Muscle layer of duodenum (tissue), 2 donors: ENCODE measurements at regions not wholly inside any gene's neighbourhood (a gene's known extent, or its start where the extent isn't known, plus 50 kb on each side); places are given as distances from the start of the nearest gene placed in this dataset.

Source experiments
- H3K27ac ChIP-seq: one replicate; pipeline ENCODE4 v1.7.0; 2013; ENCODE audit warnings: mild to moderate bottlenecking, low read length
- H3K27me3 ChIP-seq: one replicate; pipeline ENCODE4 v1.7.0; 2013; ENCODE audit warnings: low read depth, mild to moderate bottlenecking, control low read depth, low read length
- H3K36me3 ChIP-seq, 2 donors: one replicate each; pipeline ENCODE4 v1.7.0; 2013; ENCODE audit warnings: low read length in 2 of 2, control low read depth in 1 of 2, mild to moderate bottlenecking in 1 of 2; ENCODE audit not compliant: insufficient read depth in 2 of 2, control insufficient read depth in 1 of 2
- H3K4me1 ChIP-seq, 2 donors: one replicate each; pipeline ENCODE4 v1.7.0; 2013; ENCODE audit warnings: low read length in 2 of 2, mild to moderate bottlenecking in 2 of 2, control low read depth in 1 of 2, moderate library complexity in 1 of 2; ENCODE audit not compliant: insufficient read depth in 2 of 2, control insufficient read depth in 1 of 2
- H3K4me3 ChIP-seq, 2 donors: one replicate each; pipeline ENCODE4 v1.7.0; 2013; ENCODE audit warnings: low read length in 2 of 2, low read depth in 1 of 2, mild to moderate bottlenecking in 1 of 2
- H3K9me3 ChIP-seq, 2 donors: one replicate each; pipeline ENCODE4 v1.7.0; 2013; ENCODE audit warnings: low read length in 2 of 2, control low read depth in 1 of 2, mild to moderate bottlenecking in 1 of 2; ENCODE audit not compliant: control insufficient read depth in 1 of 2
- donor health status: healthy.

DNA sequence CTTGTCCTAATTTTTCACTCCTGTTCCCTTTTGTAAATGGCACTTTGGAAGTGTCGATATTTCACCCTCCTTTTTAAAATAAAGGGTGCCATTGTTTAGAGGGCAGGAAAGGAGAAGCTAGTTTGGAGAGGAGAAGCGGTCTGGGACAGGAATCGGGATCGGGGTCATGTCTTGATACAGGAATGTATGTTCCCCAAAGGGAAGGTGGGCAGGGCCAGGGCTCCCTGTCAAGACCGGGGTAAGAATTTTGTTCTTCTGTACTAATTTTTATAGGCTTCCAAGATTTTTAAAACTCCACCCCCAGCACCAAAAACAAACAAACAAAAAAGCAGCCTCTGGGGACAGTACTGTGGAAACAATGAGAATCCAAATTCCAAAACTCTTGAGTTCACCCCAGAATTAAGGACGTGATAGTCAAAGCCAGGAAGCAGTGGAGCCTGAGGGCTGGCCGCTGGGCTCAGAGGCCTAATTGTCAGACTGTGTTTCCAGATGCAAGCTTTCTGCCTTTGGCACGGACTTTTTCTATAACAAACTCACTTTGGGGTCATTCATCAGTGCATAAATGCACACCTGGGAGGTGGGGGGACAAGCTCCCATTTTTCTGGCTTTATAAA lies 250.4 kb upstream of the SIX2 start:
- H3K27ac ChIP-seq: no peak overlapping the region
- no peak overlapping the region for H3K4me3 ChIP-seq
- H3K36me3 ChIP-seq: no peaks in the 10 kb centered on the region
- no peaks in the 10 kb centered on the region for H3K9me3 ChIP-seq
- no peaks in the 10 kb centered on the region for H3K27me3 ChIP-seq
- H3K4me1 ChIP-seq: peaks cover 0 to 11% of the 10 kb centered on the region in 2 donors

DNA sequence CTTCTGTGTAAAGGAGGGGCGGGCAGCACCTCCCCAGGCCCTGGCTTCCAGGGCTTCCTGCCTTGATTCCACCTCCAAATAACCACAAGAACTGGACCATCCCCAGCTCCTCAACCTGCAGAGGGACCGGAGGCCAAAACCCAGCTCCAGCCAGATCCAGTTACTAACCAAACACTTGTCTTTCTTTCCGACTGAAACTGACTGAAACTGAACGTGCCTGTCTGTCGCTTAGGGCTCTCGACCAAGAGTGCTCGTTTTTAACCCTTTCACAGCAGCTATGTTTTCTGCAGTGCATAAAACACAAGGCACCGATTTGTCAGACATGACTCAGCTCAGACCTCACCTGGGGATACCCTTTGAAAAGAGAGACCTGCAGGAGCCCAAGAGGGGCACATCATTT lies 249.9 kb upstream of the SIX2 start:
- Histone ChIP-seq H3K36me3 (no peaks in the 10 kb centered on the region), H3K27me3 (no peaks in the 10 kb centered on the region), H3K27ac (no peak overlapping the region), H3K4me3 (no peak overlapping the region), H3K9me3 (no peaks in the 10 kb centered on the region), H3K4me1 (peaks cover 0 to 11% of the 10 kb centered on the region in 2 donors)

DNA sequence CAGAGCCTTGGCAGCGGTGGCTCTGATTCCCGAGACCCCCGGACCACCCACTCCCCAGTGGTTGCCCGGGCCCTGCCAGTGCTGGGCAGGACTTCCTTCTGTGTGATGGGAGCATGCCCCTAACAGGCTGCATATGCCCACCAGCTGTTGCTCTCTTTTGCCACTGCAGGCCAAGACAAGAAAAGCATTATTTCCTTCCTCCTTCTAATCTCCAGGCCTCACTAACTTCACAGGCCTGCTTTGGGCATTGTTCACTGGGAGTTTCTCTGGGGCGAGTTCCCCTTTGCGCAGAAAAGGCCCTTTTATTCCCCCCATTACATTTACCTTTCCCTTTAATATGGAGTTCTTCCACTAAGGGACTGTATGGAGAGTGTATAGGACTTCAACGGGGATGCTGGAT lies 249.1 kb upstream of the SIX2 start:
- Histone ChIP-seq H3K36me3 (no peaks in the 10 kb centered on the region), H3K4me1 (peaks cover 0 to 11% of the 10 kb centered on the region in 2 donors), H3K27me3 (no peaks in the 10 kb centered on the region), H3K4me3 (no peak overlapping the region), H3K27ac (no peak overlapping the region), H3K9me3 (no peaks in the 10 kb centered on the region)

DNA sequence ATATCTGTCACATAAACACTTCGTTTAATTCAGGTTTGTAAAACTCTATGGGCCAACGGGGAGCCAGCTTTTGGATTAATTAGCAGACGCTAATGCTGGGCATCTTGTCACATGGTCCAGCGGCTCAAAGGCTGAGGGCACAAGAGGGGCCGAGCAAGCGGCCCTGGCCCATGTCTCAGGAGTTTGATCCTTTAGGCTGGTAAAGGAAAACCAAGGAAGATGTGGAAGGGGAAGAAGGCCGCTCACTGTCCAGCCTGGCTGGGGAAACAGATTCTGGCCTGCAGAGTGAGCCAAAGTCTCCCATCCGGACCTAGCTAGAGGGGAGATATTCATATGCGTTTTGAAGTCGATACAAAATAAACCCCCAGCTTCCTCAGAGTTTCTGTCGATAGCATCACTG lies 248.6 kb upstream of the SIX2 start:
- Histone ChIP-seq H3K27ac (no peak overlapping the region), H3K4me1 (peaks cover 0 to 11% of the 10 kb centered on the region in 2 donors), H3K4me3 (no peak overlapping the region), H3K9me3 (no peaks in the 10 kb centered on the region), H3K27me3 (no peaks in the 10 kb centered on the region), H3K36me3 (no peaks in the 10 kb centered on the region)

DNA sequence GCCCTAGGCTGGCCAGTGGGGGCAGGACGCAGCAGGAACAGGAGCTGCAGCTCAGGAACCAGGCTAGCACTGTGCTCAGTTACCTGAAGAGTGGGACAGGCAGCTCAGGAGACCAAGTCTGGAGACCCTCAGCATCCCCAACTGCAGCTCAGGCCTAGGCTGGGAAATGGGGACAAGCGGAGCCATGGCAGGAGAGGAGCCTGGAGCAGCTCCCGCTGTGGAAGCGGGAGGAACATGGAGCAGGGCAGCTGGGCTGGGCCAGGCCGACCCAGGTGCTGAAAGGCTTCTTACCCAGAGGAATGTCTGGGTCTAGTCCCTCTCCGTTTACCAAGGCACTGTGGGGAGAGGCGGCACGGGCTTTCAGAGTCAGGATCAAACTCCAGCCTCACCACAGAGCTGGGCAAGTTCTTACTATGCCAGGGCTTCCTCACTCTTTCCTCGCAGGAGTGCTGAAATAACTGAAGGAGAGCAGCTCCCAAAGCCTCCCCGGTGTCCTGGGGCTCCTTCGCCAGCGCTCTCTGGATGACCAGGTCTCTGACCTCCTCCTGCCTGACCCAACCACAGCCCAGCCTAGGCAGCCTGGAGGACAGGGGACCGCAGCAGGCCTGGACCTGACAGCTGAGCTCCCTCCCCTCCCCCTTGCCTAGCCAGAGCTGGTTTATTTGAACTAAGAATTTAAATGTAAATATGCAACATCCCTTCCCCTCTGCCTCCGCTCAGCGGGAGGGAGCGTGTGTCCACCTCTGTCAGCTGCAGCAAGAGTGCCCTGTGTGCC lies 247.8 kb upstream of the SIX2 start:
- no peaks in the 10 kb centered on the region for H3K27me3 ChIP-seq
- peaks cover 0 to 11% of the 10 kb centered on the region in 2 donors for H3K4me1 ChIP-seq
- no peaks in the 10 kb centered on the region for H3K36me3 ChIP-seq
- no peaks in the 10 kb centered on the region for H3K9me3 ChIP-seq
- H3K27ac ChIP-seq: no peak overlapping the region
- no peak overlapping the region for H3K4me3 ChIP-seq

DNA sequence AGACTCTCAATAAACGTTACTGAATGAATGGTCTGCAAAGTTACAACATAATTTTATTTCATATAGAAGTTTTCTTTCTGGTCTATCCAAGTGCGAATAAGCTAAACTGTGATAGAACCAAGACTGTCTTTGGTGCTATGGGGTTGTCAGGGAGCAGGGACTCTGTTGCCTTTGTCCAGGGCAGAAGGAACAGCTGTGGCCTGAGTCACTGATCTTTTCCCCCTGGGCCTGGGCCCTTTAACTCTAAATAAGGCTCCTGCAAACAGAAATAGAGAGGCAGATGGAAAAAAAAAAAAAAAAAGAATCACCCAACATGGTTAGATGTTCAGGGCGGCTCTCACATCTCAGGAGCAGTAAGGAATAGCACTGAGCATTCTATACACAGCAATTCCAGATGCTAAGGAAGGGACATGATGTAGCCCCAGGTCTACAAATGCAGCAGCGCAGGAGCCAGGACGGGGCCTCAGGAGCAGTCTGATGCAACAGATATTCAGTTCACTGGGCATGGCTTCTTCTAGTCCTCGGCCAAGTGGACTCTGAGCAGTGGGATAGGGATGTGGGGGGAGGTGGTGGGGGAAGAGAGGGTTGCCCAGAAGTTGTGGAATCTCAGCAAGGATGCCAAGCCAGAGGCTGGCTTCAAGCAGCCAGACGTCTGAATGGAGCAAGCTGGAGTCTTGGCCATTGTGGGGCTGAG lies 247.1 kb upstream of the SIX2 start:
- no peak overlapping the region for H3K27ac ChIP-seq
- no peaks in the 10 kb centered on the region for H3K27me3 ChIP-seq
- no peaks in the 10 kb centered on the region for H3K36me3 ChIP-seq
- H3K4me3 ChIP-seq: no peak overlapping the region
- H3K4me1 ChIP-seq: peaks cover 0 to 11% of the 10 kb centered on the region in 2 donors
- H3K9me3 ChIP-seq: no peaks in the 10 kb centered on the region

DNA sequence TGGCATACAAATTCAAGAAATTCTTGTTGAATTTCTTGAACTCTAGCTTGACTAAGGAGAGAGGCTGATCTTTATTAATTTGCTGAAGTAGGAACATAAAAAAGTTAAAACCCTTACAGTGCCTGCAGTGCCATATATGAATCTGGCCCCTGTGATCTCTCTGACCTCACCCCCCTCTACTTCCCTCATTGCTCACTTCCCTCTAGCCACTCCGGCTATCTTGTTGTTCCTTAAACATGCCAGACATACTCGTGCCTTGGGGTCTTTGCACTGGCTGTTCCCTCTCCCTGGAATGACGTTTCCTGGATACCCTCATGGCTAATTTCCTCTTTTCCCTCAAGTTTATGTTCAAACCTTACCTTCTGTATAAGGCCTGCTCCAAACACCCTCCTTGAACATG lies 246.3 kb upstream of the SIX2 start:
- H3K27me3 ChIP-seq: no peaks in the 10 kb centered on the region
- H3K27ac ChIP-seq: no peak overlapping the region
- no peak overlapping the region for H3K4me3 ChIP-seq

DNA sequence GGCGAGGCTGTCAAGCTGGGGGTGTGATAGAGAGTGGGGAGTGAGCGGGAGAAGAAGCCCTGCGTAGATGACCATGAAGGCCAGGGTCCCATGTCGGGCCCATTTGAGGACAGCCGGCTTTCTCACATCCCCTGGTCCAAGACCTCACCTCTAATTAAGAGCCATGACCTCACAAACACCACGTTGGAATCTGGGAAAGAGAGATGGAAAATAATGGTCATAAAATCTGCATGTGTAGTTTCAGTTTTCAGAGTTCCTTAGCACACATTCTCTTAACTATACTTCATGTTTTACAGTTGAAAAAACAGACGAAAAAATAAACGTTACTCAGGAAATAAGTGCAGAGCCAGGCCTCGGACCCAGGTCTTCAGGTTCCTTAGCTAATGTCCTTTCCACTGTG lies 244.8 kb upstream of the SIX2 start:
- H3K27ac ChIP-seq: no peak overlapping the region
- no peaks in the 10 kb centered on the region for H3K36me3 ChIP-seq
- no peak overlapping the region for H3K4me3 ChIP-seq
- H3K9me3 ChIP-seq: no peaks in the 10 kb centered on the region
- no peaks in the 10 kb centered on the region for H3K27me3 ChIP-seq
- H3K4me1 ChIP-seq: peaks cover 0 to 2% of the 10 kb centered on the region in 2 donors

More for the DNA sequence above, 246.3 kb upstream of the SIX2 start:
- Histone ChIP-seq H3K4me1 (peaks cover 0 to 11% of the 10 kb centered on the region in 2 donors), H3K36me3 (no peaks in the 10 kb centered on the region), H3K9me3 (no peaks in the 10 kb centered on the region)

DNA sequence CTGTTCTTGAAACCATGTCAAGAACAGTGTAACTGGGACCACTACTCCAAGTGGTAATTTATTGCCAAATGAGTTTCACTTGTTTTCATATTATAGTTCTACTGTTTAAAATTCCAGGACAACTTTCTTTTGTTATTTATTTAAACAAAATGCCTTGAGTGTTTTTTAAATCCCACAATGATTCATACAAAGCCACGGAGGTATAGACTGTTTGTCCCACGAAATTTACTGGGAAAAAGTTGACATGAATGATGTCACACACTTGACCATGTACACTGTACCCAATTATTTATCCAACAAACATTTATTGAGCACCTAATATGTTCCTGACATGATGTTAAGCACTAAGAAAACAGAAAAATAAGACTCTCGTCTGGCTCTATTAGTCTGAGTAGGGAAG lies 243.9 kb upstream of the SIX2 start:
- Histone ChIP-seq H3K4me1 (no peaks in the 10 kb centered on the region), H3K27me3 (no peaks in the 10 kb centered on the region), H3K36me3 (no peaks in the 10 kb centered on the region), H3K9me3 (no peaks in the 10 kb centered on the region), H3K4me3 (no peak overlapping the region), H3K27ac (no peak overlapping the region)

DNA sequence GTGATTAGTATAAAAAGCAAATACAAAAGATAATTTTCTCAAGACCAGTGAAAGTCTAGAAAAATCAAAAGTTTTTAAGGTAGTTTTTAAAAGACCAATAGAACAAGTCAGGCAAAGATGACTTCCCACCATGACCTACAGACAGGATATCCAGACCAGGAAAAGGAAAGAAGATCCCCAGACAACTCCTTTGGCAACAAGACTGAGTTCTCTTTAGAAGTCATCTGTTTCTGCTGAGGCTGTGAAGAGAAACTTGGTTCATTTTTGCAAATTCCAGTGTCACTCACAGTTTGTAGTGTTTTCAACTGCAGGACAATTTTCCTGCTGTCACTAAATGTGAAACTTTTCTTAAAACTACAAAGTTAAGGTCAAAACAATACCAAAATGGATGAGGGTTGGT lies 240.9 kb upstream of the SIX2 start:
- Histone ChIP-seq H3K4me1 (no peaks in the 10 kb centered on the region), H3K4me3 (no peak overlapping the region), H3K9me3 (no peaks in the 10 kb centered on the region), H3K36me3 (no peaks in the 10 kb centered on the region), H3K27me3 (no peaks in the 10 kb centered on the region), H3K27ac (no peak overlapping the region)

DNA sequence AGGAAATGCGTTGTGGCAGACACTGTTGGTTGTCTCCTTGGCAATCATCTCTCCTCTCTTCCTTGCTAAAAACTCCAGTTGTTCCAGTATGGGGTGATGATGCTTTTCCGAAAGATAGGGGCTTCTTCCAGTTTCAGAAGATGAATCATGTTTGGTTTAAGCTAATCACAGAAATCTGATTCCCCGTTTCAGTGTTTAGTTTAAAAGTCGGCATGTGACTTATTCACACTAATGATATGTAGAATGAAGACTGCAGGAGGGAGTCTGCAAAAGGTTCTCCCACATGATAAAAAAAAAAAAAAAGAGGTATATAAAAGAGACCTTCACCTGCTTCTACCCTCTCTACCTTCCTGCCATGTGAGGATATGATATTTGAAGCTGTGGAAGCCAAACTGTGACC lies 239.0 kb upstream of the SIX2 start:
- Histone ChIP-seq H3K36me3 (no peaks in the 10 kb centered on the region), H3K4me3 (no peak overlapping the region), H3K27ac (no peak overlapping the region), H3K9me3 (no peaks in the 10 kb centered on the region), H3K4me1 (no peaks in the 10 kb centered on the region), H3K27me3 (no peaks in the 10 kb centered on the region)
